ENCODE measurements at regions not wholly inside any gene's neighbourhood (a gene's known extent, or its start where the extent isn't known, plus 50 kb on each side); places are given as distances from the start of the nearest gene placed in this dataset.

DNA sequence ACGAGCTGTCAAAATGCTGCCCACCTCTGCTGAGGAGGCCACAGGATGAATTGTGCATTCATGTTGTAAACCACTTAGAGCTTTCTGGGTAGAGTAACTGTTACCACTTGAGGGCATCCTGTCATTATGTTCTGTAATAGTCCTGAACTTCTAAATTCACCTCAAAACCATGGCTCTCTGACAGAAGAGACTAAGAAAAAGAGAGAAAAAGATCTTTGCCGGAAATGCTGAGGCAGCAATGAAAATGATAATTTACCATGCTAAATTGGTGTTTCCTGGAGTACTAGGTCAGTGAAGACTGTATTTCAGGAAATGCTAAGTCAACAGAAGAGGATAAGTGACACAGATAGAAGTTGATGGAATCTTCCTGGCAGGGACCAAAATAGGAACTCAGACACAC lies 942.3 kb upstream of the SLIT2 start:
- Histone ChIP-seq H3K27ac (no peak overlapping the region), H3K4me1 (peaks cover 0 to 7% (median 0%) of the 10 kb centered on the region in 12 donors), H3K4me3 (no peak overlapping the region), H3K27me3 (no peaks in the 10 kb centered on the region), H3K9me3 (no peaks in the 10 kb centered on the region), H3K36me3 (no peaks in the 10 kb centered on the region)
- DNase-seq (no peak), ATAC-seq (peak in 1 of 4 donors; percentile 50)
- TF ChIP-seq, protein P1, sequence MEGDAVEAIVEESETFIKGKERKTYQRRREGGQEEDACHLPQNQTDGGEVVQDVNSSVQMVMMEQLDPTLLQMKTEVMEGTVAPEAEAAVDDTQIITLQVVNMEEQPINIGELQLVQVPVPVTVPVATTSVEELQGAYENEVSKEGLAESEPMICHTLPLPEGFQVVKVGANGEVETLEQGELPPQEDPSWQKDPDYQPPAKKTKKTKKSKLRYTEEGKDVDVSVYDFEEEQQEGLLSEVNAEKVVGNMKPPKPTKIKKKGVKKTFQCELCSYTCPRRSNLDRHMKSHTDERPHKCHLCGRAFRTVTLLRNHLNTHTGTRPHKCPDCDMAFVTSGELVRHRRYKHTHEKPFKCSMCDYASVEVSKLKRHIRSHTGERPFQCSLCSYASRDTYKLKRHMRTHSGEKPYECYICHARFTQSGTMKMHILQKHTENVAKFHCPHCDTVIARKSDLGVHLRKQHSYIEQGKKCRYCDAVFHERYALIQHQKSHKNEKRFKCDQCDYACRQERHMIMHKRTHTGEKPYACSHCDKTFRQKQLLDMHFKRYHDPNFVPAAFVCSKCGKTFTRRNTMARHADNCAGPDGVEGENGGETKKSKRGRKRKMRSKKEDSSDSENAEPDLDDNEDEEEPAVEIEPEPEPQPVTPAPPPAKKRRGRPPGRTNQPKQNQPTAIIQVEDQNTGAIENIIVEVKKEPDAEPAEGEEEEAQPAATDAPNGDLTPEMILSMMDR (IDR thresholded peaks at IDR 0.05): peak in 7 of 12 donors; percentile 6 to 47 (median 26)
- TF ChIP-seq POLR2A (IDR thresholded peaks at IDR 0.05): no peak
- intact Hi-C loops (cut with DNase I): loop anchor here in 1 of 10 donors (10.0 kb wide), 1 partner anchor 935 kb away; no protein-coding TSS in a partner anchor
- 37 to 61% (median 43%) methylated on average over 2 of the region's 2 CpGs for WGBS, 4 donors

DNA sequence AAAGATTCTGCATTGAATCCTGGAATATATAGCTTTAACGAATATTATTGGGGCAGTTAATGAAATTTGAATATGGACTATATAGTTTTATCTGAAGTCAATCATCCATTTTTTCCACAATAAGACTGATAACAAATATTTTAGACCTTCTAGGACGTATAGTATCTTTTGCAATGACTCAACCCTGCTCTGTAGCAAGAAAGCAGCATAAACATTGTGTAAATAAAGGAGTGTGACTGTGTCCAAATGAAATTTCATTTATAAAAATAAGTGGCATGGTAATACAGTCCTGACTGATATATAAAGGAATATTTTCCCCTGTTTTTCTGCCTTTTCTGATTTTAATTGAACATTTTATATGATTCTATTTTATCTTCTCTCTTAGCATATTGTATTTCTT lies 947.7 kb upstream of the SLIT2 start:
- Histone ChIP-seq H3K4me3 (no peak overlapping the region), H3K27me3 (no peaks in the 10 kb centered on the region), H3K36me3 (no peaks in the 10 kb centered on the region), H3K4me1 (no peaks in the 10 kb centered on the region), H3K9me3 (no peaks in the 10 kb centered on the region), H3K27ac (no peak overlapping the region)
- WGBS, 4 donors: 59 to 69% (median 63%) methylated on average over 2 of the region's 2 CpGs
- ATAC-seq (no peak), DNase-seq (no peak)
- no peak for TF ChIP-seq POLR2A (IDR thresholded peaks at IDR 0.05)
- TF ChIP-seq, protein P1 (IDR thresholded peaks at IDR 0.05): no peak
- intact Hi-C loops (cut with DNase I): loop anchor here in 1 of 10 donors (10.0 kb wide), 1 partner anchor 941 kb away; no protein-coding TSS in a partner anchor

DNA sequence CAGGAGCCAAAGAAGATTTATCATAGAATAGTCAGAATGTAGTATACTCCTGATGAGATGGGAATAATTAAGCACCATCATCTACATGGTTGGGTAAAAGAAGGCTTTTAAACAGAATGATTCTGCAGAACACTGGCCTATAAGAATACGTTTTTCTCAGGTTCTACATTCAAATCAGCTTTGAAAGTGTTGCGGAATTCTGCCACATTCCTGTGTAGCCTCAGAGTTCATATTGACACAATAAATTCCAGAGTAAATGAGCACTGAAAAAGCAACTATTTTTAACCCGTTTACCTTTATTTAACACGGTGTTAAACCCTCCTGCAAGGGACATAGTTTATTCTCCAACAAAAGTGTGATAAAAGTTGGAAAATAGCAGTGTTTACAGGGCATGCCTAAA lies 950.2 kb upstream of the SLIT2 start:
- H3K27ac ChIP-seq: no peak overlapping the region
- TF ChIP-seq POLR2A (IDR thresholded peaks at IDR 0.05): no peak
- TF ChIP-seq, protein P1 (IDR thresholded peaks at IDR 0.05): no peak
- no peaks in the 10 kb centered on the region for H3K27me3 ChIP-seq
- no peak for ATAC-seq
- no peaks in the 10 kb centered on the region for H3K36me3 ChIP-seq
- DNase-seq: no peak
- no peaks in the 10 kb centered on the region for H3K9me3 ChIP-seq
- intact Hi-C loops (cut with DNase I): loop anchor here in 1 of 10 donors (10.0 kb wide), 1 partner anchor 943 kb away; no protein-coding TSS in a partner anchor
- no peaks in the 10 kb centered on the region for H3K4me1 ChIP-seq
- 68 to 71% (median 69%) methylated on average over 4 of the region's 4 CpGs for WGBS, 4 donors
- H3K4me3 ChIP-seq: no peak overlapping the region

DNA sequence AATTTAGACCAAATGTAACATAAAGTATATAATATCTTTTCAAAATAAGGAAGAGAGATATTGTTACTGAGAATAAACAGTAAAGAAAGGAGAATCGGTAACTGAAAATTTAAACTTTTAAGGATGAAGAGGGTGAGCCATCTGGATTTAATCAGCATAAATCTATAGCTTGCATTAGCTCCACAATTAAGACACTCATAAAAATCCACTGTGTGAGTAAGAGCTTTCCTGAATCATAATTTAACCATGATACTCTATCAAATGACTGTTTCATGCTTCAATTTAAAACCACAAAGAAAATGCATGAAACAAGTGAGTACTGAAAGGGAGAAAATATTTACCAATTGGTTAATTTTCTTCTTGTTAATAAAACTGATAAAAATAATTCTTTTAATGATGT lies 951.5 kb upstream of the SLIT2 start:
- no peaks in the 10 kb centered on the region for H3K4me1 ChIP-seq
- DNase-seq: no peak
- no peaks in the 10 kb centered on the region for H3K27me3 ChIP-seq
- no peaks in the 10 kb centered on the region for H3K36me3 ChIP-seq
- ATAC-seq: no peak
- no peak overlapping the region for H3K4me3 ChIP-seq
- H3K27ac ChIP-seq: no peak overlapping the region
- peaks cover 0 to 8% (median 0%) of the 10 kb centered on the region in 12 donors for H3K9me3 ChIP-seq
- no peak for TF ChIP-seq POLR2A (IDR thresholded peaks at IDR 0.05)
- TF ChIP-seq, protein P1 (IDR thresholded peaks at IDR 0.05): no peak
- 83 to 96% (median 93%) methylated on average over 1 of the region's 1 CpG for WGBS, 4 donors
- intact Hi-C loops (cut with DNase I): loop anchor here in 1 of 10 donors (10.0 kb wide), 1 partner anchor 945 kb away; no protein-coding TSS in a partner anchor

All from heart left ventricle (tissue), 16 donors.